ENCODE measurements at regions not wholly inside any gene's neighbourhood (a gene's known extent, or its start where the extent isn't known, plus 50 kb on each side); places are given as distances from the start of the nearest gene placed in this dataset.

DNA sequence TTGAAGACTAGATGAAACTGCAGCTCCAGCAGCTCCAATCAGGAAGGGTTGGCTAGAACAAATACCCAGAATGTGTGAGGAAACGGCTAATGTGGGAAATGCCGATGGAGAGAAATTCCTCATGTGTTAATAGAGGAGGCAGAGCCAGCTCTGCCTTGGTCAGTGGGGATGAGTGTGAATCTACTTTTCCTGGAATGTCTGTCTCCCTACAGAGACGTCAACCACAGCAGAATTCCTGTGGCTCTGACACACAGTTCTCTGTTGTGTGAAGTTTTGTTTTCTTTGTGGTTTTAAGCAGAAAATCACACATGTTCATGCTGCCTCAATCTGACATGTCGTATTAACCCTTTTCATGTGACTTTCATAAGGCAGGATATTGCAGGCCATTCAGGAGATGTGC lies 476.6 kb upstream of the WWC1 start:
- in situ Hi-C loops (cut with HindIII; ENCODE audit: extremely low pct_ligation_motif_present, low pct_unique_long_range_greater_than_20kb) (no loop called here), intact Hi-C loops (cut with micrococcal nuclease; ENCODE audit: unreplicated experiment) (no loop called here)
- TF ChIP-seq TMF1 (CRISPR knock-in tag; IDR thresholded peaks at IDR 0.05; ENCODE audit: low read depth) (no peak), ZSCAN21 (CRISPR knock-in tag; IDR thresholded peaks at IDR 0.05; ENCODE audit: borderline replicate concordance) (no peak), ZBTB21 (CRISPR knock-in tag; IDR thresholded peaks at IDR 0.05) (no peak), NR2F1 (CRISPR knock-in tag; IDR thresholded peaks at IDR 0.05) (no peak)
- TF ChIP-seq, protein P1, sequence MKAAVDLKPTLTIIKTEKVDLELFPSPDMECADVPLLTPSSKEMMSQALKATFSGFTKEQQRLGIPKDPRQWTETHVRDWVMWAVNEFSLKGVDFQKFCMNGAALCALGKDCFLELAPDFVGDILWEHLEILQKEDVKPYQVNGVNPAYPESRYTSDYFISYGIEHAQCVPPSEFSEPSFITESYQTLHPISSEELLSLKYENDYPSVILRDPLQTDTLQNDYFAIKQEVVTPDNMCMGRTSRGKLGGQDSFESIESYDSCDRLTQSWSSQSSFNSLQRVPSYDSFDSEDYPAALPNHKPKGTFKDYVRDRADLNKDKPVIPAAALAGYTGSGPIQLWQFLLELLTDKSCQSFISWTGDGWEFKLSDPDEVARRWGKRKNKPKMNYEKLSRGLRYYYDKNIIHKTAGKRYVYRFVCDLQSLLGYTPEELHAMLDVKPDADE (CRISPR knock-in tag; IDR thresholded peaks at IDR 0.05) = no peak
- POLR2A ChIA-PET = no interaction called here
- FAIRE-seq = no peak
- CTCF ChIA-PET (ENCODE audit: low intra/inter-chr PET ratio, low total read pairs) = no interaction called here
- no peak overlapping the region for H3K9ac ChIP-seq (ENCODE audit: insufficient read depth, low read depth, low read length)
- no peaks in the 10 kb centered on the region for H3K27me3 ChIP-seq (ENCODE audit: control insufficient read depth in 1 of 2, insufficient read depth in 2 of 2, low read length in 2 of 2)
- H2AFZ ChIP-seq (ENCODE audit: low read length) = no peak overlapping the region
- DNase-seq (ENCODE audit: low spot score) = no peak
- H3K4me2 ChIP-seq (ENCODE audit: low read depth, low read length) = no peak overlapping the region
- H3K79me2 ChIP-seq (ENCODE audit: insufficient read depth, low read length) = no peaks in the 10 kb centered on the region
- H4K20me1 ChIP-seq (ENCODE audit: insufficient read depth, low read length) = no peaks in the 10 kb centered on the region
- no peaks in the 10 kb centered on the region for H3K36me3 ChIP-seq (replicated peaks in 1 of 2; ENCODE audit: control insufficient read depth in 1 of 2, insufficient read depth in 2 of 2, low read length in 2 of 2)
- no peak overlapping the region for H3K27ac ChIP-seq (ENCODE audit: extremely low read length, insufficient read depth, low read length)
- no peak for ATAC-seq
- no TSS peak for BruUV-seq (replicated peaks)
- WGBS (ENCODE audit: low lambda C conversion rate) = 0% methylated on average over 4 of the region's 4 CpGs
- no peak overlapping the region for H3K4me3 ChIP-seq (replicated peaks in 1 of 3; ENCODE audit: insufficient read depth in 1 of 3, low read depth in 2 of 3, low read length in 3 of 3)
- no peaks in the 10 kb centered on the region for H3K9me3 ChIP-seq (ENCODE audit: low read length)
- H3K4me1 ChIP-seq (ENCODE audit: insufficient read depth, low read length) = peaks cover 9% of the 10 kb centered on the region

DNA sequence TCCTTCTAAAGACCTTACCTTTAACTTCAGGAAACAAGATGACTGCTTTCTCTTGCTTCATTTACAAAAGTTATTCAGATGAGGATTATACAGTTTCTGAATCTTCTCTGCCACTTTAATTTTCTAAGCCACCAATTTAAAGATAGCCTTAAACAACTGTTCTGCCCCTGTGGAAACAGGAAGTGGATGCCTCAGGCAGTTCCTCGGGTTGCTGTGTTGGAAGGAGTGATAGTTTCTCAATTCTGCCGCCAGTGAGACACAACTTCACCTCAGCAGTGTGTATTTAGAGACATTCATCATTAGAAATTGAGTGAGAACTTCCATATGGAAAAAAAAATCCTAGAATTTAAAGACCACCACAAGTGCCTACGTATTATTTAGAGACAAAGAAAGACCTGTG lies 475.1 kb upstream of the WWC1 start:
- no peak overlapping the region for H3K4me3 ChIP-seq (replicated peaks in 1 of 3; ENCODE audit: insufficient read depth in 1 of 3, low read depth in 2 of 3, low read length in 3 of 3)
- no TSS peak for BruUV-seq (replicated peaks)
- DNase-seq (ENCODE audit: low spot score) (no peak), ATAC-seq (no peak), FAIRE-seq (no peak)
- H3K27ac ChIP-seq (ENCODE audit: extremely low read length, insufficient read depth, low read length) = no peak overlapping the region
- POLR2A ChIA-PET = no interaction called here
- H3K9me3 ChIP-seq (ENCODE audit: low read length) = no peaks in the 10 kb centered on the region
- no peaks in the 10 kb centered on the region for H4K20me1 ChIP-seq (ENCODE audit: insufficient read depth, low read length)
- H2AFZ ChIP-seq (ENCODE audit: low read length) = no peak overlapping the region
- no peak overlapping the region for H3K4me2 ChIP-seq (ENCODE audit: low read depth, low read length)
- no peak overlapping the region for H3K9ac ChIP-seq (ENCODE audit: insufficient read depth, low read depth, low read length)
- no peaks in the 10 kb centered on the region for H3K4me1 ChIP-seq (ENCODE audit: insufficient read depth, low read length)
- intact Hi-C loops (cut with micrococcal nuclease; ENCODE audit: unreplicated experiment) = no loop called here
- H3K79me2 ChIP-seq (ENCODE audit: insufficient read depth, low read length) = no peaks in the 10 kb centered on the region
- H3K27me3 ChIP-seq (ENCODE audit: control insufficient read depth in 1 of 2, insufficient read depth in 2 of 2, low read length in 2 of 2) = no peaks in the 10 kb centered on the region
- no peaks in the 10 kb centered on the region for H3K36me3 ChIP-seq (replicated peaks in 1 of 2; ENCODE audit: control insufficient read depth in 1 of 2, insufficient read depth in 2 of 2, low read length in 2 of 2)
- TF ChIP-seq, protein P2, sequence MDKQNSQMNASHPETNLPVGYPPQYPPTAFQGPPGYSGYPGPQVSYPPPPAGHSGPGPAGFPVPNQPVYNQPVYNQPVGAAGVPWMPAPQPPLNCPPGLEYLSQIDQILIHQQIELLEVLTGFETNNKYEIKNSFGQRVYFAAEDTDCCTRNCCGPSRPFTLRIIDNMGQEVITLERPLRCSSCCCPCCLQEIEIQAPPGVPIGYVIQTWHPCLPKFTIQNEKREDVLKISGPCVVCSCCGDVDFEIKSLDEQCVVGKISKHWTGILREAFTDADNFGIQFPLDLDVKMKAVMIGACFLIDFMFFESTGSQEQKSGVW (CRISPR knock-in tag; IDR thresholded peaks at IDR 0.05; ENCODE audit: borderline replicate concordance) = no peak
- TF ChIP-seq KDM4B (CRISPR knock-in tag; IDR thresholded peaks at IDR 0.05) = no peak
- 2% methylated on average over 3 of the region's 3 CpGs for WGBS (ENCODE audit: low lambda C conversion rate)
- in situ Hi-C loops (cut with HindIII; ENCODE audit: extremely low pct_ligation_motif_present, low pct_unique_long_range_greater_than_20kb) = no loop called here
- CTCF ChIA-PET (ENCODE audit: low intra/inter-chr PET ratio, low total read pairs) = no interaction called here
